Progenitor cell of endocrine pancreas (in vitro differentiated cells): ENCODE measurements at regions not wholly inside any gene's neighbourhood (a gene's known extent, or its start where the extent isn't known, plus 50 kb on each side); places are given as distances from the start of the nearest gene placed in this dataset.

ENCODE experiments used
- DNase-seq: peaks from one replicate; pipeline ENCODE4 v3.0.0; 2021; ENCODE audit warnings: low spot score; ENCODE audit not compliant: unreplicated experiment
- H3K27ac Mint-ChIP-seq: 2 replicates; pipeline ENCODE4 v1.8.0; 2021; ENCODE audit warnings: mild to moderate bottlenecking, moderate library complexity, mixed read lengths
- H3K27me3 Mint-ChIP-seq: 2 replicates; pipeline ENCODE4 v1.8.0; 2021; ENCODE audit warnings: mixed read lengths
- H3K36me3 Mint-ChIP-seq: 2 replicates; pipeline ENCODE4 v1.8.0; 2022; ENCODE audit warnings: mixed read lengths; ENCODE audit not compliant: insufficient read depth
- H3K4me1 Mint-ChIP-seq: 2 replicates; pipeline ENCODE4 v1.8.0; 2021; ENCODE audit warnings: low read depth, mixed read lengths
- H3K4me3 Mint-ChIP-seq: 2 replicates; pipeline ENCODE4 v1.8.0; 2021; ENCODE audit warnings: low read depth, mild to moderate bottlenecking, moderate library complexity, mixed read lengths
- H3K9me3 Mint-ChIP-seq: 2 replicates; pipeline ENCODE4 v1.8.0; 2021; ENCODE audit warnings: low read depth, mixed read lengths
- TF ChIP-seq, protein P1 (sequence below): fragments of 200-600 bp; sonication (generic); IDR thresholded peaks from one replicate; pipeline ENCODE4 v1.5.0; 2021; ENCODE audit warnings: antibody characterized with exemption, mild to moderate bottlenecking; ENCODE audit not compliant: unreplicated experiment

DNA sequence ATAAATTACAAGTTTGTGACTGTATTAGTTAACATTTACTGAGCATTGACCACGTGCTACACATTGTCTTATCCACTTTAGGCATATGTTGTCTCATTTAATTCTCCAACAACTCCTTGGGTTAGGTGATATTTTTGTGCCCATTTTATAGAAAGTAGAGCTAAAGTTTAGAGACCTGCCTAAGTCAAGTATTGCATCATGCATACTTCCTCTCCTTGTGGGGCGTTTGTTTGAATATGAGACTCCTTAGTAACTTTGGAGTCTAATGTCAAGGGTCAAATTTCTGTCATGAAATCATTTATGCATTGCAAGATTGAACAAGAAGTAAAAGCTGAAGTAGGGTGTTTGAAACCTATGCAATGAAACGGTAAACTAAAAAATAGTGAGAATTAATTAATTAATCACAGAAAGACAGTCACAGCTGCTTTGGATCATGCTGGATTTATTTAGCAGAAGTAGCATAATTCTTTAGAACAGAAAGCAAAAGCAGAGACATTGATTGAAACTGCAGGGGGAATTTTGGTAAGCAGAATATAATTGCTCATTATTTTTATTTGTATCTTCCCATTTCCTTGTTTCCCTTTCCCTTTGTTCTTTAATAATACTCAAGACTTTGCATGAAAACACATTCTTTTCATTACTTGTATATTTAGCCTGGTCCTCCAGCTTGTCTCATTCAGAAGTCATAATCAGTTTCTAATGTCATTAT, 1374.4 kb upstream of the GJE1 start:
- no peak for DNase-seq
- Mint-ChIP-seq H3K27me3 (no peaks in the 10 kb centered on the region), H3K36me3 (no peaks in the 10 kb centered on the region), H3K4me1 (no peaks in the 10 kb centered on the region), H3K4me3 (no peak overlapping the region), H3K9me3 (no peaks in the 10 kb centered on the region), H3K27ac (no peak overlapping the region)
- TF ChIP-seq, protein P1, sequence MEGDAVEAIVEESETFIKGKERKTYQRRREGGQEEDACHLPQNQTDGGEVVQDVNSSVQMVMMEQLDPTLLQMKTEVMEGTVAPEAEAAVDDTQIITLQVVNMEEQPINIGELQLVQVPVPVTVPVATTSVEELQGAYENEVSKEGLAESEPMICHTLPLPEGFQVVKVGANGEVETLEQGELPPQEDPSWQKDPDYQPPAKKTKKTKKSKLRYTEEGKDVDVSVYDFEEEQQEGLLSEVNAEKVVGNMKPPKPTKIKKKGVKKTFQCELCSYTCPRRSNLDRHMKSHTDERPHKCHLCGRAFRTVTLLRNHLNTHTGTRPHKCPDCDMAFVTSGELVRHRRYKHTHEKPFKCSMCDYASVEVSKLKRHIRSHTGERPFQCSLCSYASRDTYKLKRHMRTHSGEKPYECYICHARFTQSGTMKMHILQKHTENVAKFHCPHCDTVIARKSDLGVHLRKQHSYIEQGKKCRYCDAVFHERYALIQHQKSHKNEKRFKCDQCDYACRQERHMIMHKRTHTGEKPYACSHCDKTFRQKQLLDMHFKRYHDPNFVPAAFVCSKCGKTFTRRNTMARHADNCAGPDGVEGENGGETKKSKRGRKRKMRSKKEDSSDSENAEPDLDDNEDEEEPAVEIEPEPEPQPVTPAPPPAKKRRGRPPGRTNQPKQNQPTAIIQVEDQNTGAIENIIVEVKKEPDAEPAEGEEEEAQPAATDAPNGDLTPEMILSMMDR: no peak

DNA sequence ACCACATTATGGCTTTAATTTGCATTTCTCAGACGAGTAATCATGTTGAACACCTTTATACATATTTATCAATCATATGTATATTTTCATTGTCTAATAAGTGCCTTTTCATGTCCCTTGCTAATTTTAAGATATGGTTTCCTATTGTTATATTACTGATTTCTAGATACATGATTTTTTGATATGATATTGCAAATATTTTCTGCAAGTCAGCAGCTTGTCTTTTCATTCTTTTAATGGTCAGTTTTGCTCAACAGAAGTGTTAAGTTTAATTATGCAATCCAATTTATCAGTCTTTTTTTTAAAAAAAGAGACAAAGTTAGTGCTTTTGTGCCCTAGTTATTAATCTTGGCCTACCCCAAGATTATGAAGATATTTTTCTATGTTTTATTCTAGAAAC, 1377.8 kb upstream of the CITED2 start:
- Mint-ChIP-seq H3K9me3 (peaks cover 20% of the 10 kb centered on the region), H3K27ac (no peak overlapping the region), H3K36me3 (peaks cover 1% of the 10 kb centered on the region), H3K4me3 (no peak overlapping the region), H3K27me3 (no peaks in the 10 kb centered on the region), H3K4me1 (no peaks in the 10 kb centered on the region)
- TF ChIP-seq, protein P1: no peak
- DNase-seq: no peak

DNA sequence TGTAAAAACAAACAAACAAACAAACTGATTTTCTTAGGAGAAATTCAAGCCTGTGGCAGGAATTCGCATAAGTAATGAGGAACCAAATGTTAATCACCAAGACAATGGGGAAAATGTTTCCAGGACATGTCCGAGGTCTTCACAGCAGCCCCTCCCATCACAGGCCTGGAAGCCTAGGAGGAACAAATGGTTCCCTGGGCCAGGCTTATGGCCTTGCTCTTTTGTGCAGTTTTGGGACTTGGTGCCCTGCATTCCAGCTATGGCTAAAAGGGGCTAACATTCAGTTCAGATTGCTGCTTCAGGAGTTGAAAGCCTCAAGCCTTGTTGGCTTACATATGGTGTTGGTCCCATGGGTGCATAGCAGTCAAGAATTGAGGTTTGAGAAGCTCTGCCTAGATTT, 1372.7 kb upstream of the CITED2 start:
- H3K27me3 Mint-ChIP-seq: no peaks in the 10 kb centered on the region
- DNase-seq: no peak
- H3K9me3 Mint-ChIP-seq: peaks cover 26% of the 10 kb centered on the region
- H3K4me1 Mint-ChIP-seq: no peaks in the 10 kb centered on the region
- H3K27ac Mint-ChIP-seq: no peak overlapping the region
- no peak overlapping the region for H3K4me3 Mint-ChIP-seq
- peaks cover 1% of the 10 kb centered on the region for H3K36me3 Mint-ChIP-seq
- TF ChIP-seq, protein P1: no peak

DNA sequence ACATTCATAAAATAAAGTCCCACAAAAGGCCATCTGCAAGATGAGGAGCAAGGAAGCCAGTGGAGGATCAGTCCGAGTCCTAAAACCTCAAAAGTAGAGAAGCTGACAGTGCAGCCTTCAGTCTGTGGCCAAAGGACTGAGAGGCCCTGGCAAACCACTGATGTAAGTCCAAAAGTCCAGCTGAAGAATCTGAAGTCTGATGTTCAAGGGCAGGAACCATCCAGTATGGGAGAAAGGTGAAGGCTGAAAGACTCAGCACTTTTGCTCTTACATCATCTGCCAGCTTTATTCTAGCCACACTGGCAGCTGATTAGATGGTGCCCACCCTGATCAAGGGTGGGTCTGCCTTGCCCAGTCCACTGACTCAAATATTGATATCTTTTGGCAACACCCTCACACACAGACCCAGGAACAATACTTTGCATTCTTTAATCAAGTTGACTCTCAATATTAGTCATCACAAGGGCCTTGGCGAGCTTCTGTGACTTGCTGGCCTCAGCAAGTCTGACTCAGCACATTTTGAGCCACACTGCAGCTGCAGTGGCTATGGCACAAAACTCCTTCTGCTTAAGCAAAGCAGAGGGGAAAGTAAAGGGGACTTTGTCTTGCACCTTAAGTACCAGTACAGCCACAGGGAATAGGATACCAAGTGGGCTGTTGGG, 1370.3 kb upstream of the CITED2 start:
- Mint-ChIP-seq H3K9me3 (peaks cover 21% of the 10 kb centered on the region), H3K4me1 (peaks cover 10% of the 10 kb centered on the region), H3K4me3 (no peak overlapping the region), H3K27me3 (no peaks in the 10 kb centered on the region), H3K27ac (peak overlapping the region; percentile 45), H3K36me3 (peaks cover 1% of the 10 kb centered on the region)
- TF ChIP-seq, protein P1: no peak
- no peak for DNase-seq

DNA sequence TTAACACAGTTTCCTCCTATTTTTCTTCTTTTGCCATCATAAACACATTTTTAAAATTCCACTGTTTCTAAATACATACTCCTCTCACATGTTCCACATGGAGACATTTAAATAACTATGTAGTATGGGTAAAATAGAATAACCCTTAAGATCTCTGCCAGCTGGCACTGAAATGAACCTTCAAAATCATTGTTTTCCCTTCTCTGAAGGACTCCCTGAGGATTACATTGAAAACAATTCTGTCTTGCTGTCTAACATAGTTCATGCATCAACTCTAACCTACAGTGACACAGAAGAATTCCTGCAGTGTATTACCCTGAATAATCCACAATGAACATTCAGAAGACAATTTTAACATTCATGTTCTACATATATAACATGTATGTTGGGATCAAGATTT, 1361.8 kb upstream of the CITED2 start:
- H3K9me3 Mint-ChIP-seq: peaks cover 3% of the 10 kb centered on the region
- no peaks in the 10 kb centered on the region for H3K27me3 Mint-ChIP-seq
- peaks cover 8% of the 10 kb centered on the region for H3K4me1 Mint-ChIP-seq
- DNase-seq: no peak
- no peak overlapping the region for H3K4me3 Mint-ChIP-seq
- H3K27ac Mint-ChIP-seq: no peak overlapping the region
- H3K36me3 Mint-ChIP-seq: no peaks in the 10 kb centered on the region
- TF ChIP-seq, protein P1: no peak
